K562 (cell line): ENCODE measurements at regions not wholly inside any gene's neighbourhood (a gene's known extent, or its start where the extent isn't known, plus 50 kb on each side); places are given as distances from the start of the nearest gene placed in this dataset.

ENCODE experiments used
- ETV1 ChIP-seq: fragments of 450-650 bp; conservative IDR thresholded peaks from 2 replicates; pipeline ENCODE4 v1.6.1; 2016; ENCODE audit warnings: missing genetic modification characterization, control low read depth, low read depth, missing compliant biosample characterization
- FIP1L1 ChIP-seq: fragments of 200-400 bp; formaldehyde crosslinking; IDR thresholded peaks from 2 replicates; pipeline ENCODE4 v1.6.1; 2018; ENCODE audit warnings: mild to moderate bottlenecking, low read depth, low read length; ENCODE audit not compliant: poor library complexity, severe bottlenecking
- HDGF ChIP-seq: fragments of 450-650 bp; IDR thresholded peaks from 2 replicates; pipeline ENCODE4 v1.6.1; 2016
- HNRNPLL ChIP-seq: fragments of 200-400 bp; formaldehyde crosslinking; IDR thresholded peaks from 2 replicates; pipeline ENCODE4 v1.6.1; 2017; ENCODE audit warnings: low read length, low read depth, mild to moderate bottlenecking; ENCODE audit not compliant: poor library complexity, severe bottlenecking
- NEUROD1 ChIP-seq: fragments of 150-350 bp; IDR thresholded peaks from 2 replicates; pipeline ENCODE4 v1.6.1; 2014; ENCODE audit warnings: borderline replicate concordance, low read length, low read depth; ENCODE audit not compliant: partially characterized antibody
- ZNF507 ChIP-seq: conservative IDR thresholded peaks from 2 replicates; pipeline ENCODE4 v1.6.1; 2017; ENCODE audit warnings: missing genetic modification characterization, missing compliant biosample characterization
- ZNF57 ChIP-seq: fragments of 450-650 bp; formaldehyde crosslinking; IDR thresholded peaks from 2 replicates; pipeline ENCODE4 v1.4.0; 2020; ENCODE audit warnings: mild to moderate bottlenecking, moderate library complexity
- TF ChIP-seq, protein P1 (sequence below): IDR thresholded peaks from 2 replicates; pipeline ENCODE4 v1.6.1; 2014; ENCODE audit warnings: antibody characterized with exemption
- TF ChIP-seq, protein P2 (sequence below): fragments of 250-450 bp; sonication (Bioruptor Pico); IDR thresholded peaks from 2 replicates; pipeline ENCODE4 v1.9.0; 2021; ENCODE audit warnings: mild to moderate bottlenecking, inconsistent platforms

DNA sequence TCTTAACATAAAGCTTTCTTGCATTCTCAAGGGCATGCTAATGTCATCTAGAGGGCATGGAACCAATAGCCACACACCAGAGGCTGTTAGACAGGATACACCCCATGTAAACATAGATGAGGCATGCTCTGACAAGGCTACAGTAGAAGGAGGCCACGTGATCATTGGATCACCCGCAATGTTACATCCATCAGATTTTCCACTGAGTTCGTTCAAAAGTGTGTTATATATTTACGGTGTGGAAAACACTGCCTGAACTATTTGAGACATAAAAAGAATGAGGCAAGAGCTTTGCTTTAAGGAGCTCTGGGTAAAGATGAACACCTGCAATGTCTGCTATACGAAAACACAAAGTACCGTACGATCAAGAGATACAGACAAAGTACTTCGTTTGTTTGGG is 817.5 kb upstream of the SLC10A2 start (continued):
- TF ChIP-seq HNRNPLL (no peak), ZNF57 (CRISPR knock-in tag) (no peak), FIP1L1 (no peak), ETV1 (no peak), HDGF (no peak), NEUROD1 (no peak), ZNF507 (tag) (no peak)
- TF ChIP-seq, protein P1, sequence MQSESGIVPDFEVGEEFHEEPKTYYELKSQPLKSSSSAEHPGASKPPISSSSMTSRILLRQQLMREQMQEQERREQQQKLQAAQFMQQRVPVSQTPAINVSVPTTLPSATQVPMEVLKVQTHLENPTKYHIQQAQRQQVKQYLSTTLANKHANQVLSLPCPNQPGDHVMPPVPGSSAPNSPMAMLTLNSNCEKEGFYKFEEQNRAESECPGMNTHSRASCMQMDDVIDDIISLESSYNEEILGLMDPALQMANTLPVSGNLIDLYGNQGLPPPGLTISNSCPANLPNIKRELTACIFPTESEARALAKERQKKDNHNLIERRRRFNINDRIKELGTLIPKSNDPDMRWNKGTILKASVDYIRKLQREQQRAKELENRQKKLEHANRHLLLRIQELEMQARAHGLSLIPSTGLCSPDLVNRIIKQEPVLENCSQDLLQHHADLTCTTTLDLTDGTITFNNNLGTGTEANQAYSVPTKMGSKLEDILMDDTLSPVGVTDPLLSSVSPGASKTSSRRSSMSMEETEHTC = no peak
- TF ChIP-seq, protein P2, sequence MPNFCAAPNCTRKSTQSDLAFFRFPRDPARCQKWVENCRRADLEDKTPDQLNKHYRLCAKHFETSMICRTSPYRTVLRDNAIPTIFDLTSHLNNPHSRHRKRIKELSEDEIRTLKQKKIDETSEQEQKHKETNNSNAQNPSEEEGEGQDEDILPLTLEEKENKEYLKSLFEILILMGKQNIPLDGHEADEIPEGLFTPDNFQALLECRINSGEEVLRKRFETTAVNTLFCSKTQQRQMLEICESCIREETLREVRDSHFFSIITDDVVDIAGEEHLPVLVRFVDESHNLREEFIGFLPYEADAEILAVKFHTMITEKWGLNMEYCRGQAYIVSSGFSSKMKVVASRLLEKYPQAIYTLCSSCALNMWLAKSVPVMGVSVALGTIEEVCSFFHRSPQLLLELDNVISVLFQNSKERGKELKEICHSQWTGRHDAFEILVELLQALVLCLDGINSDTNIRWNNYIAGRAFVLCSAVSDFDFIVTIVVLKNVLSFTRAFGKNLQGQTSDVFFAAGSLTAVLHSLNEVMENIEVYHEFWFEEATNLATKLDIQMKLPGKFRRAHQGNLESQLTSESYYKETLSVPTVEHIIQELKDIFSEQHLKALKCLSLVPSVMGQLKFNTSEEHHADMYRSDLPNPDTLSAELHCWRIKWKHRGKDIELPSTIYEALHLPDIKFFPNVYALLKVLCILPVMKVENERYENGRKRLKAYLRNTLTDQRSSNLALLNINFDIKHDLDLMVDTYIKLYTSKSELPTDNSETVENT (CRISPR knock-in tag) = no peak
